ENCODE measurements at regions not wholly inside any gene's neighbourhood (a gene's known extent, or its start where the extent isn't known, plus 50 kb on each side); places are given as distances from the start of the nearest gene placed in this dataset.

GRCh38 chr5:56310711-56311204, 77.6 kb upstream of the ANKRD55 start:
- Histone ChIP-seq H3K4me3 (ENCODE audit: control insufficient read depth in 2 of 3, extremely low read depth in 1 of 3, insufficient read depth in 2 of 3, low read depth in 1 of 3, low read length in 3 of 3) (no peak overlapping the region), H2AFZ (ENCODE audit: control insufficient read depth, low read length) (no peak overlapping the region), H3K79me2 (ENCODE audit: control insufficient read depth, insufficient read depth, low read length) (no peaks in the 10 kb centered on the region), H3K27me3 (ENCODE audit: control insufficient read depth, extremely low read depth, insufficient read depth, low read length) (no peaks in the 10 kb centered on the region), H3K27ac (ENCODE audit: control insufficient read depth, insufficient read depth, low read length) (no peak overlapping the region), H4K20me1 (ENCODE audit: control insufficient read depth, extremely low read depth, insufficient read depth, low read length) (no peaks in the 10 kb centered on the region), H3K4me2 (ENCODE audit: control insufficient read depth, extremely low read depth, insufficient read depth, low read depth, low read length) (no peak overlapping the region), H3K9ac (ENCODE audit: control insufficient read depth, extremely low read depth, insufficient read depth, low read length) (no peak overlapping the region), H3K9me3 (ENCODE audit: control insufficient read depth, low read depth, low read length) (no peaks in the 10 kb centered on the region), H3K9me1 (ENCODE audit: control insufficient read depth, extremely low read depth, insufficient read depth, low read length) (no peaks in the 10 kb centered on the region), H3K36me3 (ENCODE audit: control insufficient read depth in 2 of 2, extremely low read depth in 1 of 2, insufficient read depth in 2 of 2, low read length in 2 of 2) (no peaks in the 10 kb centered on the region), H3K4me1 (ENCODE audit: control insufficient read depth, extremely low read depth, insufficient read depth, low read length) (no peaks in the 10 kb centered on the region)
- TF ChIP-seq CTCF (optimal IDR thresholded peaks at IDR 0.05 in 1 of 3, IDR thresholded peaks at IDR 0.05 in 1 of 3, conservative IDR thresholded peaks at IDR 0.05 in 1 of 3; ENCODE audit: extremely low read depth in 1 of 3, insufficient read depth in 2 of 3, low read length in 3 of 3) = no peak
- no peak for TF ChIP-seq EZH2 (IDR thresholded peaks at IDR 0.05; ENCODE audit: low read length)
- FAIRE-seq = no peak
- dilution Hi-C loops (cut with MboI; ENCODE audit: extremely low pct_ligation_motif_present, low sequenced_read_pairs) = no loop called here
- DNase-seq (ENCODE audit: low read depth, low spot score) = no peak

DNA sequence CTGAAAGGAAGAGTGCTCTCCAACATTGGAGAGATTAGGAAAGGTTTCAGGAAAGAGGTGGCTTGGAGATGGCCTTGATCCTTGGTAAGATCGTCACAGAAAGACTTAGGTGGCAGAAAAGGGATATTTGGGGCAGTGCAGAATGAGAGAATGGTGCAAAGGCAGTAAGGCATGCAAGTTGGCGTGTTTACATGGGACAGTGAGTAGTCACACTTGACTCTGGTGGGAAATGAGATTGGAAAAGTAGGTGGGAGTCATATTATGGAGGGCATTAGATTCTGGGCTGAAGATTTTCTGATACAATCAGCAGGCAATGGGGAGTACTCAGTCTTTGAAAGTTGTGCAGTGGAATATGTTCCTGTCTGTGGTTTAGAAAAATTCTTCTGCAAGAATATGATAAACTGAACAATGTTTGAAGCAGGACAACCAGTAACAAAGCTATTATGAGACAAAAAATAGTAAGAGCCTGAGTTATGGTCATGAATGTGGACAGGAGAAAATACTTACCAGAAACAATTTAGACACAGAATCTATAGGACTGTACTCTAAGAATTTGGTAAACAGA, 76.2 kb upstream of the ANKRD55 start:
- Histone ChIP-seq H3K27ac (ENCODE audit: control insufficient read depth, insufficient read depth, low read length) (no peak overlapping the region), H3K4me3 (ENCODE audit: control insufficient read depth in 2 of 3, extremely low read depth in 1 of 3, insufficient read depth in 2 of 3, low read depth in 1 of 3, low read length in 3 of 3) (no peak overlapping the region), H3K9me1 (ENCODE audit: control insufficient read depth, extremely low read depth, insufficient read depth, low read length) (no peaks in the 10 kb centered on the region), H4K20me1 (ENCODE audit: control insufficient read depth, extremely low read depth, insufficient read depth, low read length) (no peaks in the 10 kb centered on the region), H3K9ac (ENCODE audit: control insufficient read depth, extremely low read depth, insufficient read depth, low read length) (no peak overlapping the region), H3K4me2 (ENCODE audit: control insufficient read depth, extremely low read depth, insufficient read depth, low read depth, low read length) (no peak overlapping the region), H3K9me3 (ENCODE audit: control insufficient read depth, low read depth, low read length) (no peaks in the 10 kb centered on the region), H3K27me3 (ENCODE audit: control insufficient read depth, extremely low read depth, insufficient read depth, low read length) (no peaks in the 10 kb centered on the region), H3K79me2 (ENCODE audit: control insufficient read depth, insufficient read depth, low read length) (no peaks in the 10 kb centered on the region), H3K36me3 (ENCODE audit: control insufficient read depth in 2 of 2, extremely low read depth in 1 of 2, insufficient read depth in 2 of 2, low read length in 2 of 2) (no peaks in the 10 kb centered on the region), H3K4me1 (ENCODE audit: control insufficient read depth, extremely low read depth, insufficient read depth, low read length) (no peaks in the 10 kb centered on the region), H2AFZ (ENCODE audit: control insufficient read depth, low read length) (no peak overlapping the region)
- DNase-seq (ENCODE audit: low read depth, low spot score) (no peak), FAIRE-seq (no peak)
- no peak for TF ChIP-seq EZH2 (IDR thresholded peaks at IDR 0.05; ENCODE audit: low read length)
- no peak for TF ChIP-seq CTCF (optimal IDR thresholded peaks at IDR 0.05 in 1 of 3, IDR thresholded peaks at IDR 0.05 in 1 of 3, conservative IDR thresholded peaks at IDR 0.05 in 1 of 3; ENCODE audit: extremely low read depth in 1 of 3, insufficient read depth in 2 of 3, low read length in 3 of 3)
- dilution Hi-C loops (cut with MboI; ENCODE audit: extremely low pct_ligation_motif_present, low sequenced_read_pairs) = no loop called here
